ENCODE measurements at regions not wholly inside any gene's neighbourhood (a gene's known extent, or its start where the extent isn't known, plus 50 kb on each side); places are given as distances from the start of the nearest gene placed in this dataset.

DNA sequence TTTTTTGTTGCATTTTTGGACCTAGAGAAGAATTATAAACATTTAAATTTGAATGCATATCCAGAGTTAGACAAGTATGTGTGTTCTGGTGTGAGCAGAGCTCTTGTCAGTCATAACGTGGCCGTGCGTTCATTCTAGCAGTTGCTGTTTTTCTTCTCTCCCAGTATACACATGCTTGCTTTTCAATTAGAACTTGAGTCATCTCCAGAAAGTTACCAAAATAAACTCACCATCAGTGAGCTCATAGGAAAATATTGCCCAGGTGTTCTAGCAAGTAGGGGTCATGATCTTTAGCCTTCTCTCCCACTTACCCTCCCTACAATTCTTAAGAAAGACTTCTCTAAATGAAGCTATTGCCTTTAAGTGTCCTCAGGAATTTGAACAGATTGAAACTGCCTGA, 247.5 kb upstream of the TUT7 start:
- TF ChIP-seq, protein P1, sequence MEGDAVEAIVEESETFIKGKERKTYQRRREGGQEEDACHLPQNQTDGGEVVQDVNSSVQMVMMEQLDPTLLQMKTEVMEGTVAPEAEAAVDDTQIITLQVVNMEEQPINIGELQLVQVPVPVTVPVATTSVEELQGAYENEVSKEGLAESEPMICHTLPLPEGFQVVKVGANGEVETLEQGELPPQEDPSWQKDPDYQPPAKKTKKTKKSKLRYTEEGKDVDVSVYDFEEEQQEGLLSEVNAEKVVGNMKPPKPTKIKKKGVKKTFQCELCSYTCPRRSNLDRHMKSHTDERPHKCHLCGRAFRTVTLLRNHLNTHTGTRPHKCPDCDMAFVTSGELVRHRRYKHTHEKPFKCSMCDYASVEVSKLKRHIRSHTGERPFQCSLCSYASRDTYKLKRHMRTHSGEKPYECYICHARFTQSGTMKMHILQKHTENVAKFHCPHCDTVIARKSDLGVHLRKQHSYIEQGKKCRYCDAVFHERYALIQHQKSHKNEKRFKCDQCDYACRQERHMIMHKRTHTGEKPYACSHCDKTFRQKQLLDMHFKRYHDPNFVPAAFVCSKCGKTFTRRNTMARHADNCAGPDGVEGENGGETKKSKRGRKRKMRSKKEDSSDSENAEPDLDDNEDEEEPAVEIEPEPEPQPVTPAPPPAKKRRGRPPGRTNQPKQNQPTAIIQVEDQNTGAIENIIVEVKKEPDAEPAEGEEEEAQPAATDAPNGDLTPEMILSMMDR (IDR thresholded peaks at IDR 0.05; ENCODE audit: low read length), result no peak
- TF ChIP-seq EZH2 (IDR thresholded peaks at IDR 0.05; ENCODE audit: borderline replicate concordance, low read length), result no peak

Data from OCI-LY1 (cell line).